Stimulated activated CD4-positive, alpha-beta T cell treated with anti-CD3 and anti-CD28 coated beads, TNF-alpha, amount 100 ng/mL, for 24 hours (primary cell): ENCODE measurements at regions not wholly inside any gene's neighbourhood (a gene's known extent, or its start where the extent isn't known, plus 50 kb on each side); places are given as distances from the start of the nearest gene placed in this dataset.

Source experiments
- DNase-seq, 3 experiments: peaks; one replicate each; pipeline ENCODE4 v3.0.0-alpha.2; 2020; ENCODE audit warnings: low read depth in 3 of 3

DNA sequence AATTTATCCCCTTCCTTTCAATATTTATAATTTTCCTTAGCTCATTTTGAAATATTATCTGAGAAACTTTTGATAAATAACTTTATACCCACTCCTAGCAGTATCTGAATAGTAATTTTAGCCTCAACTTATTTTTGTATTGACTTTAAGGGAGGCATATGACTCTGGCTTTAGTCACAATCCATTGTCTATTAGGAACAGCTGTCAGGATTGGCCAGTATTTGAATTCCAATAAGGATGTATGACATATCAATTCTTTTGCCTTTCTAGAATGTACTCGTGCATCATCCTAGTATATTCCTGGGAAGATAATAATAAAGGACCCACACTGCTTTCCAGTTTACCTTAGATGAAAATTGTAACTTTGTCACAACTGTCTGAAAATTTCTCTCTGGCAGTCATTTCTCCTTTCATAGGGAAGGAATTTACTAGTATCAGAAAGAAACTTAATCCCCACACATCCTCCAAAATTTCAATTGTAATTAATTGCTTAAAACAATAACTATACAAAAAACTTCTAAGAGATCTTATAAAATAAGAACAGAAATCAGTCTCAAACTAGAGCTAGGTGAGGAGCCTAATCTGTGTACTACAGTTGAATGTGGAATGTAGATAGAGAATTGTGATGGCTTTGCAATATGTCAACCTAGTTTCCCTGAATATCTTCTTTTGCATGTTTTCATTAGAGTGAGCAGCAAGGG is 121.0 kb upstream of the EPHA5 start:
- no peak for DNase-seq

DNA sequence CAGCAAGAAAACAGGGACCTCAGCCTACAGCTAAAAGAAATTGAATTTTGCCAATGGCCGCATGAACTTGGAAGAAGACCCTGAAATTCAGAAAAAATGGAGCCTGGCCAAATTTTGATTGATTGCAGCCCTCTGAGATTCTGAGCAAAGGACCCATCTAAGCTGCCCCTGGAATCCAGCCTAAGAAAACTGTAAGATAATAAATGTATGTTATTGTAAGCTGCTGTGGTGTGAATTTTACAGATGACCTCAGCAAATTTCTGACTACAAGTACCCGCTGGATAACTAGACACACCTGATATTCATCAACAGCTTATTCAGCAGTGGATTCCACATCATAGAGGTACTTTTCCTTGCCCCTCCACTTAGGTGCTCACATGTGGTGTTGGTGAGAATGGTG is 119.5 kb upstream of the EPHA5 start:
- DNase-seq: no peak

DNA sequence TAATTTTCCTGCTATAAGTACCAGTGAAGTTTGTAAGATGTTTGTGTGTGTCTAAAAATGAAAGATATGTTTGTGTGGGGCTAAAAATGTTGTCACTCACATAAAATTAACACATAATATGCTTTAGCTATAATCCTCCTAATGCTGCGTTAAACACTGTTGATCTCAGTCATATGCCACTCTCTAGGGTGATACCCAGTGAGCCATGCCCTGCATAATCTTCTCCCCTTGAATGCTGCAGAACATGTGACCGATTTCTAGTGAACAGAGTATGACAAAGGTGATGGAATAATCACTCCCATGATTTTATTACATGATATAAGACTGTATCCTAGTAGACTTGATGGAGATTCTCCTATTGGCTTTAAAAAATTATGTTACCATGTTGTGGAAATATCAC is 119.1 kb upstream of the EPHA5 start:
- DNase-seq: no peak

DNA sequence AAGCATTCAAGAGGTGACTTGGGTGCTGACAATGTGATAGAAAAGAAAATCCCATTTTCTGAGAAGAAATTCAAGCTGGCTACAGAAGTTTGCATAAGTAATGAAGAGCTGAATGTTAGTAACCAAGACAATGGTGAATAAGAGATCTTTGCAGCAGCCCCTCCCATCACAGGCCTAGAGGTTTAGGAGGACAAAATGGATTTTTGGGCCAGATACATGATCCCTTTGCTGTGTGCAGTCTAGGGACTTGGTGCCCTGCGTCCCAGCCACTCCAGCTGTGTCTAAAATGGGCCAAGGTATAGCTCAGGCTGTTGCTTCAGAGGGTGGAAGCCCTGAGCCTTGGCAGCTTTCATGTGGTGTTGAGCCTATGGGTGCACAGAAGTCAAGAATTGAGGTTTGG is 107.0 kb upstream of the EPHA5 start:
- DNase-seq: no peak

DNA sequence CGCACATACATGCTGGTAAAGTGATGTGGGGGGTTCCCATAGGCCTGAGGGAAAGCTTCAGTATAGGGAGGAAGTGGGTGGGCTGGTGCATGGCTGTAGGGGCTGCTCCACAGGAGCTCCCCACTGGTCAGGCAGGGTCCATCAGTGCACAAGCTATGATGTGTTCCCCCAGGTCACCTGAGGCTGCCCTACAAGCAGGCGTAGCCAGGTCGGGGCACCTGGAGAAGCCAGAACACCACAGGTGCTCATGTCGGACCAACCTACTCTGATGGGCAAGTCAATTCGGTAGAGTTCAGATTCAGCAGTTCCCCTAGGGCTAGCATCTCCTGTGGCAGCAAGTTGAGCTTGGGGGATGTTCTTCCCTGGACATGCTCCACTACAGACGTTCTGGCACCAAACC is 103.3 kb upstream of the EPHA5 start:
- DNase-seq: no peak

DNA sequence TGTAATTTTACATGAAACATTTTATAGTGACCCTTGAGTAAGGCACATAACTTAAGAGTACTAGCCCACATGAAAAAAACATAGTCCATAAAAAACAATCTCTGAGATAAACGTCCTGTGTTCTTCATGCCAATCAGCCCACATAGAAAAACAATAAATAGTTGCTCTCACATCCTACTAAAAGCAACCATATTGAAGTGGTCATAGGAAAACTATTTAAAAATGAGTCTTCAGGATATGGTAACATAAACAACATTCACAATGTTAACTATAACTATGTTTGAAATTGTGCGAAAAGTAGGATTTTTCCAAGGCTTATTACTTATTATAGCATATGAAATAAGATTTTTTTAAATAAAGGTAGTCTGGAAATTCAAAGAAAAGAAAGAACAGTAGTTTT is 77.1 kb upstream of the EPHA5 start:
- no peak for DNase-seq

DNA sequence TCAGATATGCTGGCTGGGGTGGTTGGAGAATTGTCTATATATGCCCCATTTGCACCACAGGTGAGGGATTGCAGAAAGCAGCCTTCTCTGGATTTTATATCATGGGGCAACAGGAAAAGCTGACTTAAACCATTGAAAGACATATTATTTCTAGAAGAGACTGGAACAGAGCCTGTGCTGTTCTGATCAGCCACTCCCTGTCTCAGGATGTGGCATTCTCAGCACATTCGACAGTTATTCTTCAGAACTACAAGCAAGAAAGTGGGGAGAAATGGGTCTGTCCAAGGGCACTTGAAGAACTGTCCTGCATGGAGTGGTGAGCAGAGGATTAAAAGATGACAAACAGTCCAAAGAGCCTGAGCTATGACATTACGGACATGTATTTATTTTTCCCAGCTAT is 67.8 kb upstream of the EPHA5 start:
- no peak for DNase-seq

DNA sequence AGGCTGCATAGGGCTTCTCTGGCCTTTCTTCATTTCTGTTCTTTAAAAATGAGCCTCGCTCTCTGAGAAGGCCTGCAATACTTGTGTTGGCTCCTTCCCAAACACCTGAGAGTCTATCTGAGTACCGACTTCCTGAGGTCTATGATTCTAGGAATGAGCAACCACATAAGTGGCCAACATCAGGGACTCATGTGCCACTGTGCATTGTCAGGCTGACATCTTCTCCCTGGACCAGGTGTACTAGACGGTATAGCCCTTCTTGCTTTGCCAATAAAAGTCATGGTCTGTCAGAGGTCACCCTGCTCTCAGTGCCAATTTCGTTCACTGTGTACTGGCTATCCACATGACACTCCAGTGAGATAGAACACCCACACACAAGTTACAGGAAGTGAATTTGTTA is 67.4 kb upstream of the EPHA5 start:
- DNase-seq: no peak

DNA sequence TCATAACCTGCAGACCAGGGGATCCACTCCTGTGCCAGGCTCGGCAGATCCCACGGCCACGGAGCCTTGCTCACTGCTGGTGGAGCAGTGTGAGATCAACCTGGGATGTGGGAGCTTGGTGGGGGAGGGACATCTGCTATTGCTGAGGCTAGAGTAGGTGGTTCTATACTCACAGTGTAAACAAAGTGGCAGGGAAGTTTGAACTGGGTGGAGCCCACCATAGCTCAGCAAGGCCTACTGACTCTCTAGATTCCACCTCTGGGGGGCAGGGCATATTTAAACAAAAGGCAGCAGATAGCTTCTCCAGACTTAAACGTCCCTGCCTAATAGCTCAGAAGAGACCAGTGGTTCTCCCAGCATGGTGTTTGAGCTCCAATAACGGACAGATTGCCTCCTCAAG is 54.7 kb upstream of the EPHA5 start:
- DNase-seq: no peak
